ENCODE measurements at regions not wholly inside any gene's neighbourhood (a gene's known extent, or its start where the extent isn't known, plus 50 kb on each side); places are given as distances from the start of the nearest gene placed in this dataset.
A peak's percentile ranks its signal among the peaks of the same experiment; 100 is the strongest.

DNA sequence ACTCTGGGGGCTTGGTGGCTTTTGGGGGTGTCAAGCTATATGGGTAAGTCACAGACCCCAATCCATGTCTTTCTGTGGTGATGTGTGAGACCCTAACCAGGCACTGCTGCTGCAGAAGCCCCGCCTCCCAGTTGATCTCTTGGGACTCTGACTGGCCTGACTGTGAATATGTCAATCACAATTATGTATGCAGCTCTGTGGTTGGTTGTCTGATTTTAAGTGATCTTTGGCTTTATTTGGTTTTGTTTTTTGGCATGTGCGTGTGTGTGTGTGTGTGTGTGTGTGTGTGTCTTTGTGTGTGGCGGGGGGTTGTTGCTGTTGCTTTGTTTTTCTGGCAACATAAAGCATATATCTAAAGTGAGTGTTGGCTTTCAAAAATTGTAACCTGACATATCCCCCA is 78.5 kb upstream of the GLS start:
- 93% methylated on average over 3 of the region's 3 CpGs for WGBS (ENCODE audit: missing lambda C conversion rate)
- no peak overlapping the region for H3K4me3 ChIP-seq
- CTCF ChIA-PET, result interaction anchor here (0.7 to 2.4 kb wide), 6 partner anchors 8 to 411 kb away, joined by 3 to 12 read pairs (median 4); no protein-coding TSS in a partner anchor
- no peak overlapping the region for H3K27ac ChIP-seq
- H3K4me1 ChIP-seq, result peaks cover 27% of the 10 kb centered on the region
- TF ChIP-seq FOSB (CRISPR knock-in tag; IDR thresholded peaks at IDR 0.05) (no peak), RARB (CRISPR knock-in tag; IDR thresholded peaks at IDR 0.05) (no peak), KDM5A (IDR thresholded peaks at IDR 0.05) (no peak), JUNB (IDR thresholded peaks at IDR 0.05) (no peak), EHF (CRISPR knock-in tag; IDR thresholded peaks at IDR 0.05) (no peak), POLR2AphosphoS2 (conservative IDR thresholded peaks at IDR 0.05; ENCODE audit: low read length) (no peak)
- H3K4me2 ChIP-seq, result no peak overlapping the region
- POLR2A ChIA-PET, result no interaction called here
- no peak for DNase-seq (ENCODE audit: low read depth in 1 of 2, low spot score in 1 of 2)
- ATAC-seq, result peak in 1 of 2 experiments; percentile 42; a peak in 2 of 6 replicates
- no peak for FAIRE-seq
- H3K9me3 ChIP-seq, result no peaks in the 10 kb centered on the region

DNA sequence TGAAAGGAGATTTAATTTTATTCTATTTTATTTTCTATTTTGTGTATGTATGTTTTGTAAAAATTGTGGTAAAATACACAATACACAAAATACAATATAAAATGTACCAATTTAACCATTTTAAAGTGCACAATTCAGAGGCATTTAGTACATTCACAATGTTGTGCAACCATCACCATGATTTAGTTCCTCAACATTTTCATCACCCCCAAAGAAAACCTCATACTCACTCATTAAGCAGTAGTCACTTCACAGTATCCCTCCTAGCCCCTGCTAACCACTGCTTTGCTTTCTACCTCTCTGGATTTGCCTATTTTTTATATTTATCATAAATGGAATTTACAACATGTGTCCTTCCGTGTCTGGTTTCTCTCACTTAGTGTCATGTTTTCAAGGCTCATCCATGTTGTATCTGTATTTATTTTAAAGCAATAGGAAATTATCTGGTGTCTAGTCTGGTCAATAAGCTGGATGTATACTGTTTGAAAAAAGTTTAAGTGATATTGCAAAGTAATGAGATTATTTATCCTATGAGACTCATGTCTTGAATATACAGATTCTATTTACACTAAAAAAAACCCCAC is 77.9 kb upstream of the GLS start:
- ChIA-PET POLR2A (no interaction called here), CTCF (interaction anchor here (1.3 to 2.4 kb wide), 2 partner anchors 11 to 14 kb away, joined by 5 to 12 read pairs; no protein-coding TSS in a partner anchor)
- no peaks in the 10 kb centered on the region for H3K9me3 ChIP-seq
- H3K4me3 ChIP-seq, result no peak overlapping the region
- DNase-seq (ENCODE audit: low read depth in 1 of 2, low spot score in 1 of 2) (no peak), ATAC-seq (no peak), FAIRE-seq (no peak)
- H3K4me2 ChIP-seq, result no peak overlapping the region
- no peak overlapping the region for H3K27ac ChIP-seq
- H3K4me1 ChIP-seq, result peaks cover 27% of the 10 kb centered on the region
- 88% methylated on average over 1 of the region's 1 CpG for WGBS (ENCODE audit: missing lambda C conversion rate)
- TF ChIP-seq, protein P1, sequence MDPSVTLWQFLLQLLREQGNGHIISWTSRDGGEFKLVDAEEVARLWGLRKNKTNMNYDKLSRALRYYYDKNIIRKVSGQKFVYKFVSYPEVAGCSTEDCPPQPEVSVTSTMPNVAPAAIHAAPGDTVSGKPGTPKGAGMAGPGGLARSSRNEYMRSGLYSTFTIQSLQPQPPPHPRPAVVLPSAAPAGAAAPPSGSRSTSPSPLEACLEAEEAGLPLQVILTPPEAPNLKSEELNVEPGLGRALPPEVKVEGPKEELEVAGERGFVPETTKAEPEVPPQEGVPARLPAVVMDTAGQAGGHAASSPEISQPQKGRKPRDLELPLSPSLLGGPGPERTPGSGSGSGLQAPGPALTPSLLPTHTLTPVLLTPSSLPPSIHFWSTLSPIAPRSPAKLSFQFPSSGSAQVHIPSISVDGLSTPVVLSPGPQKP (IDR thresholded peaks at IDR 0.05; ENCODE audit: low read depth, low read length), result no peak
- TF ChIP-seq EHF (CRISPR knock-in tag; IDR thresholded peaks at IDR 0.05) (no peak), CBX8 (IDR thresholded peaks at IDR 0.05) (no peak), CEBPB (IDR thresholded peaks at IDR 0.05) (no peak), ZNF302 (CRISPR knock-in tag; IDR thresholded peaks at IDR 0.05) (no peak), KDM5A (IDR thresholded peaks at IDR 0.05) (no peak), EP300 (IDR thresholded peaks at IDR 0.05) (no peak), FOXS1 (CRISPR knock-in tag; IDR thresholded peaks at IDR 0.05) (no peak), GATA3 (IDR thresholded peaks at IDR 0.05; ENCODE audit: borderline replicate concordance) (no peak), EHMT2 (IDR thresholded peaks at IDR 0.05; ENCODE audit: low read depth) (no peak), TP53 (CRISPR knock-in tag; IDR thresholded peaks at IDR 0.05) (no peak), MAZ (IDR thresholded peaks at IDR 0.05; ENCODE audit: borderline replicate concordance, low read depth, low read length) (no peak), CHD4 (IDR thresholded peaks at IDR 0.05; ENCODE audit: borderline replicate concordance) (no peak), FOSB (CRISPR knock-in tag; IDR thresholded peaks at IDR 0.05) (no peak), RNF2 (IDR thresholded peaks at IDR 0.05; ENCODE audit: borderline replicate concordance, low read depth) (no peak), JUN (IDR thresholded peaks at IDR 0.05) (no peak)
- TF ChIP-seq, protein P2, sequence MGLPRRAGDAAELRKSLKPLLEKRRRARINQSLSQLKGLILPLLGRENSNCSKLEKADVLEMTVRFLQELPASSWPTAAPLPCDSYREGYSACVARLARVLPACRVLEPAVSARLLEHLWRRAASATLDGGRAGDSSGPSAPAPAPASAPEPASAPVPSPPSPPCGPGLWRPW (IDR thresholded peaks at IDR 0.05), result no peak
- TF ChIP-seq, protein P3, sequence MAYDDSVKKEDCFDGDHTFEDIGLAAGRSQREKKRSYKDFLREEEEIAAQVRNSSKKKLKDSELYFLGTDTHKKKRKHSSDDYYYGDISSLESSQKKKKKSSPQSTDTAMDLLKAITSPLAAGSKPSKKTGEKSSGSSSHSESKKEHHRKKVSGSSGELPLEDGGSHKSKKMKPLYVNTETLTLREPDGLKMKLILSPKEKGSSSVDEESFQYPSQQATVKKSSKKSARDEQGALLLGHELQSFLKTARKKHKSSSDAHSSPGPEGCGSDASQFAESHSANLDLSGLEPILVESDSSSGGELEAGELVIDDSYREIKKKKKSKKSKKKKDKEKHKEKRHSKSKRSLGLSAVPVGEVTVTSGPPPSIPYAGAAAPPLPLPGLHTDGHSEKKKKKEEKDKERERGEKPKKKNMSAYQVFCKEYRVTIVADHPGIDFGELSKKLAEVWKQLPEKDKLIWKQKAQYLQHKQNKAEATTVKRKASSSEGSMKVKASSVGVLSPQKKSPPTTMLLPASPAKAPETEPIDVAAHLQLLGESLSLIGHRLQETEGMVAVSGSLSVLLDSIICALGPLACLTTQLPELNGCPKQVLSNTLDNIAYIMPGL (CRISPR knock-in tag; IDR thresholded peaks at IDR 0.05; ENCODE audit: borderline replicate concordance), result no peak
- TF ChIP-seq, protein P4, sequence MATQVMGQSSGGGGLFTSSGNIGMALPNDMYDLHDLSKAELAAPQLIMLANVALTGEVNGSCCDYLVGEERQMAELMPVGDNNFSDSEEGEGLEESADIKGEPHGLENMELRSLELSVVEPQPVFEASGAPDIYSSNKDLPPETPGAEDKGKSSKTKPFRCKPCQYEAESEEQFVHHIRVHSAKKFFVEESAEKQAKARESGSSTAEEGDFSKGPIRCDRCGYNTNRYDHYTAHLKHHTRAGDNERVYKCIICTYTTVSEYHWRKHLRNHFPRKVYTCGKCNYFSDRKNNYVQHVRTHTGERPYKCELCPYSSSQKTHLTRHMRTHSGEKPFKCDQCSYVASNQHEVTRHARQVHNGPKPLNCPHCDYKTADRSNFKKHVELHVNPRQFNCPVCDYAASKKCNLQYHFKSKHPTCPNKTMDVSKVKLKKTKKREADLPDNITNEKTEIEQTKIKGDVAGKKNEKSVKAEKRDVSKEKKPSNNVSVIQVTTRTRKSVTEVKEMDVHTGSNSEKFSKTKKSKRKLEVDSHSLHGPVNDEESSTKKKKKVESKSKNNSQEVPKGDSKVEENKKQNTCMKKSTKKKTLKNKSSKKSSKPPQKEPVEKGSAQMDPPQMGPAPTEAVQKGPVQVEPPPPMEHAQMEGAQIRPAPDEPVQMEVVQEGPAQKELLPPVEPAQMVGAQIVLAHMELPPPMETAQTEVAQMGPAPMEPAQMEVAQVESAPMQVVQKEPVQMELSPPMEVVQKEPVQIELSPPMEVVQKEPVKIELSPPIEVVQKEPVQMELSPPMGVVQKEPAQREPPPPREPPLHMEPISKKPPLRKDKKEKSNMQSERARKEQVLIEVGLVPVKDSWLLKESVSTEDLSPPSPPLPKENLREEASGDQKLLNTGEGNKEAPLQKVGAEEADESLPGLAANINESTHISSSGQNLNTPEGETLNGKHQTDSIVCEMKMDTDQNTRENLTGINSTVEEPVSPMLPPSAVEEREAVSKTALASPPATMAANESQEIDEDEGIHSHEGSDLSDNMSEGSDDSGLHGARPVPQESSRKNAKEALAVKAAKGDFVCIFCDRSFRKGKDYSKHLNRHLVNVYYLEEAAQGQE (IDR thresholded peaks at IDR 0.05), result no peak
